WERI-Rb-1 (cell line): ENCODE measurements at regions not wholly inside any gene's neighbourhood (a gene's known extent, or its start where the extent isn't known, plus 50 kb on each side); places are given as distances from the start of the nearest gene placed in this dataset.

Experiments used
- DNase-seq: peaks from one replicate; pipeline ENCODE4 v3.0.0-alpha.2; 2020
- H3K27ac ChIP-seq: fragments of 250-450 bp; sonication (Bioruptor Pico); 2 replicates; pipeline ENCODE4 v1.5.1; 2020; ENCODE audit warnings: mild to moderate bottlenecking, moderate library complexity
- H3K27me3 ChIP-seq: fragments of 250-450 bp; sonication (Bioruptor Pico); 2 replicates; pipeline ENCODE4 v1.5.1; 2021; ENCODE audit warnings: mild to moderate bottlenecking, low read depth, moderate library complexity; ENCODE audit not compliant: insufficient read depth, severe bottlenecking
- H3K36me3 ChIP-seq: fragments of 250-450 bp; sonication (Bioruptor Pico); 2 replicates; pipeline ENCODE4 v1.5.1; 2020; ENCODE audit warnings: mild to moderate bottlenecking, moderate library complexity
- H3K4me3 ChIP-seq: 2 replicates; pipeline ENCODE4 v1.5.1; 2011; ENCODE audit warnings: low read depth, mild to moderate bottlenecking, control low read depth, low read length
- H3K9me3 ChIP-seq: fragments of 250-450 bp; sonication (Bioruptor Pico); 2 replicates; pipeline ENCODE4 v1.5.1; 2021; ENCODE audit warnings: mild to moderate bottlenecking, moderate library complexity; ENCODE audit not compliant: severe bottlenecking
- TF ChIP-seq, protein P1 (sequence below): IDR thresholded peaks from 2 replicates; pipeline ENCODE4 v1.5.1; 2011; ENCODE audit warnings: low read depth, mild to moderate bottlenecking, control low read depth, inconsistent platforms, low read length

DNA sequence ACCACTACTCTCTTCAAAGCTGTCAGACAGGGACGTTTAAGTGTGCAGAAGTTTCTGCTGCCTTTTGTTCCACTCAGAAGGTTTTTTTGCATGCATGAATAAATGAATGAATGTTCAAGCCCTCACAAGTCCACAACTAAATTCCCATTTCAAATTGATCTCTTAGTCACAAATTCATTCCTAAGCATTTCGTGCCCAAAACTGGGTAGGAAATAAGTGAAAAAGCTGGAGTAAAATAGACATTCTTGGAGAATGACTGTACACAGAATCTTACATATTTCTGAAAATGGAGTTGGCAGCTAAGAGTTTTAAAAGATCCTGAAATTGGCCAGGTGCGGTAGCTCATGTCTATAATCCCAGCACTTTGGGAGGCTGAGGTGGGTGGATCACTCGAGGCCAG lies 117.6 kb downstream of the PERP start:
- Histone ChIP-seq H3K27me3 (no peaks in the 10 kb centered on the region), H3K27ac (no peak overlapping the region), H3K36me3 (no peaks in the 10 kb centered on the region), H3K4me3 (no peak overlapping the region), H3K9me3 (no peaks in the 10 kb centered on the region)
- TF ChIP-seq, protein P1, sequence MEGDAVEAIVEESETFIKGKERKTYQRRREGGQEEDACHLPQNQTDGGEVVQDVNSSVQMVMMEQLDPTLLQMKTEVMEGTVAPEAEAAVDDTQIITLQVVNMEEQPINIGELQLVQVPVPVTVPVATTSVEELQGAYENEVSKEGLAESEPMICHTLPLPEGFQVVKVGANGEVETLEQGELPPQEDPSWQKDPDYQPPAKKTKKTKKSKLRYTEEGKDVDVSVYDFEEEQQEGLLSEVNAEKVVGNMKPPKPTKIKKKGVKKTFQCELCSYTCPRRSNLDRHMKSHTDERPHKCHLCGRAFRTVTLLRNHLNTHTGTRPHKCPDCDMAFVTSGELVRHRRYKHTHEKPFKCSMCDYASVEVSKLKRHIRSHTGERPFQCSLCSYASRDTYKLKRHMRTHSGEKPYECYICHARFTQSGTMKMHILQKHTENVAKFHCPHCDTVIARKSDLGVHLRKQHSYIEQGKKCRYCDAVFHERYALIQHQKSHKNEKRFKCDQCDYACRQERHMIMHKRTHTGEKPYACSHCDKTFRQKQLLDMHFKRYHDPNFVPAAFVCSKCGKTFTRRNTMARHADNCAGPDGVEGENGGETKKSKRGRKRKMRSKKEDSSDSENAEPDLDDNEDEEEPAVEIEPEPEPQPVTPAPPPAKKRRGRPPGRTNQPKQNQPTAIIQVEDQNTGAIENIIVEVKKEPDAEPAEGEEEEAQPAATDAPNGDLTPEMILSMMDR: no peak
- DNase-seq: no peak

DNA sequence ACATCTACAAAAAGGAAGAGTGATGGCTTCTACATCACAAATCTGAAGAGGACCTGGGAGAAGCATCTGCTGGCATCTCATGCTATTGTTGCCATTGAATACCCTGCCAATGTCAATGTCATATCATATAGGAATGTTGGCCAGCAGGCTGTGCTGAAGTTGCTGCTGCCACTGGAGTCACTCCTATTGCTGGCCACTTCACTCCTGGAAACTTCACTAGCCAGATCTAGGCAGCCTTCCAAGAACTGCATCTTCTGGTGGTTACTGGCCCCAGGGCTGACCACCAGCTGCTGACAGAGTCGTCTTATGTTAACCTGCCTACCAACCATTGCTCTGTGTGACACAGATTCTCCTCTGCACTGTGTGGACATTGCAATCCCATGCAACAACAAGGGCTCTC lies 111.8 kb downstream of the PERP start:
- DNase-seq: no peak
- no peaks in the 10 kb centered on the region for H3K36me3 ChIP-seq
- no peaks in the 10 kb centered on the region for H3K27me3 ChIP-seq
- no peak overlapping the region for H3K27ac ChIP-seq
- H3K9me3 ChIP-seq: no peaks in the 10 kb centered on the region
- no peak overlapping the region for H3K4me3 ChIP-seq
- TF ChIP-seq, protein P1: no peak

DNA sequence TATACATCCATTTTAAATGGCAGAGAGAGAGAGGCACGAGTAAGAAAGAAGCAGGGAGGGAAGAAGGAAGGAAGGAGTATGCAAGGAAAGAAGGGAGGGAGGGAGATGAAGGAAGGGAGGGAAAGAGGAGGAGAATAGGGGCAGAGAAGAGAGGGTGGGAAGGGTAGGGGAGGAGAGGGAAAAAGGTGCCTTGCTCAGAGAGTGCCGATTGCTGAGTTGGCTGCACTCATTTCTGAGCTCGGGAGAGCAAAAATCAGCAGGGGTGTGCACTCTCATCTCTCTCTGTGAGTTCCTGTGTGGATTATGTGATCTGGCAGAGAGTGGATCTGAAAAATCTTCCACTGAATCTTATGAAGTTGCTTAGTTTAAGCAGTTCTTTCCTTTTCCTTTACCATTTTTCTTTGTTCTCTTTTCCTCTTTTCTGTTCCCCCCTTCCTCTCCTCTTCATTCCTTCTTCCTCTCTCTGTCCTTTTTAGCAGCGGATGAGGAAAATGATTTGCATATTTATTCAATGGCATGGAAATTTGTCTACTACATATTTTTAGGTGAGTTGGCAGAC lies 108.7 kb downstream of the PERP start:
- Histone ChIP-seq H3K36me3 (no peaks in the 10 kb centered on the region), H3K27ac (no peak overlapping the region), H3K4me3 (no peak overlapping the region), H3K27me3 (no peaks in the 10 kb centered on the region), H3K9me3 (no peaks in the 10 kb centered on the region)
- no peak for DNase-seq
- TF ChIP-seq, protein P1: no peak

DNA sequence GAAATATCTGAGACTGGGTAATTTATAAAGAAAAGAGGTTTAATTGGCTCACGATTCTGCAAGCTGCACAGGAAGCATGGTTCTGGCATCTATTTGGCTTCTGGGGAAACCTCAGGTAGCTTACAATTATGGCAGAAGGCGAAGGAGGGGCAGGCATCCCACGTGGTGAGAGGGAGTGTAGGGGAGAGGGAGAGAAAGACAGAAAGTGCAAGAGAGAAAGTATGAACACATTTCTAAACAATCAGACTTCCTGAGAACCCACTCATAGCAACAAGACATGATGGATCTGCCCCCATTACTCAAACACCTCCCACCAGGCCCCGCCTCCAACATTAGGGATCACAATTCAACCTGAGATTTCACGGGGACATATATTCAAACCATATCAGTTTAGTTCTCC lies 107.4 kb downstream of the PERP start:
- Histone ChIP-seq H3K27ac (no peak overlapping the region), H3K4me3 (no peak overlapping the region), H3K9me3 (no peaks in the 10 kb centered on the region), H3K36me3 (no peaks in the 10 kb centered on the region), H3K27me3 (no peaks in the 10 kb centered on the region)
- TF ChIP-seq, protein P1: no peak
- DNase-seq: no peak

DNA sequence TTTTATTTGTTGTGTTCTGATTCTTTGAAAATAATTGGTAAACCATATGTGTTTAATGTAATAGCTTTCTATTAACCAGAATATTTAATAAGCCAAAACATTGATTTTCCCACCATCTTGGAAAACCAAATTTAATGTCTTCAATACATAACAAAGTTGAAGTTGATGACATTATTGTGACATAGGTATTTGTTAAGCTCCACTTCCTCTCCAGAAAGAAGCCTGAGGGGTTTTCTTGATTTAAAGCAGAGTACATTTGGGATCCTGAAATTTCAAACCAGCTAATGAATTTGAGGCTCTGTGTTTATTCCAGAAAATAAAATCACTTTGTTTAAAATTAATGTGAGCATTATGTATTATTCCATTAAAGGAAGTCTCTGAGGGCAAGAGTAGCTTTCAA lies 106.3 kb downstream of the PERP start:
- Histone ChIP-seq H3K27ac (no peak overlapping the region), H3K36me3 (no peaks in the 10 kb centered on the region), H3K27me3 (no peaks in the 10 kb centered on the region), H3K9me3 (no peaks in the 10 kb centered on the region), H3K4me3 (no peak overlapping the region)
- TF ChIP-seq, protein P1: no peak
- DNase-seq: no peak

DNA sequence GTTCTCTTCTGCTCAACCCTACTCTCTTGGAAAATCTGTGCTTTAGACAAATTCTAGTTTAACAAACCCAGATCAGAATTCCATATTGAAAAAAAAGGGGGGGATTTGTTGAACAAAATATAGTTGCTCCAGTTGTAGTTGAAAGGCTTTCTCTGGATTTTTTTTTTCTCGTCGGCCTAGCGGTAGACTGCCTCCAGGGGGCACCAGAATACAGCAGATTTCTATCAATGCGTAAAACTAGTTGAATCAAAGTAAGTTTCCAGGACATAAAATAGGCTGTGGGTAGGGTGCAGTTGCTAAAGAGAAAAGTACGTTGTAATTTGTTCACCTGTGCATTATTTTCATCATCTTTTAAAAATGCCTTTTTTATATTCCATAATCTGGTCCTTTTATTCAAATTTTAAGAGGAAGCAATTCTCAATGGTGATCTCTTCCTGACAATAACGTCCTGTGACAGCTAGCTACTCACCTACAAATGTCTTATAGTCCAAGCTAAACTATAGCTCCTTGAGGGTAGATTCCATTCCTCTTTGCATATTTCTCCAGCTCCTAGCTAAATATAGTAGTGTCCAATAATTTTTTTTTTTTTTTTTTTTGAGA lies 105.4 kb downstream of the PERP start:
- peak; percentile 49 for DNase-seq
- TF ChIP-seq, protein P1: peak; percentile 60
- Histone ChIP-seq H3K36me3 (no peaks in the 10 kb centered on the region), H3K27me3 (no peaks in the 10 kb centered on the region), H3K4me3 (no peak overlapping the region), H3K9me3 (no peaks in the 10 kb centered on the region), H3K27ac (no peak overlapping the region)
